SK-N-SH treated with all-trans-retinoic acid at 6 μM for 48 hours (cell line): ENCODE measurements at regions not wholly inside any gene's neighbourhood (a gene's known extent, or its start where the extent isn't known, plus 50 kb on each side); places are given as distances from the start of the nearest gene placed in this dataset.

Experiments used
- SNAI2 ChIP-seq: fragments of 250-450 bp; sonication (Bioruptor Pico); IDR thresholded peaks from 2 replicates; pipeline ENCODE4 v1.5.0; 2020; ENCODE audit warnings: mild to moderate bottlenecking, moderate library complexity
- ZFP30 ChIP-seq: fragments of 450-650 bp; formaldehyde crosslinking; IDR thresholded peaks from 2 replicates; pipeline ENCODE4 v1.5.0; 2022; ENCODE audit warnings: mild to moderate bottlenecking, moderate library complexity

- TF ChIP-seq ZFP30 (no peak), SNAI2 (CRISPR knock-in tag) (no peak)
Observed at GRCh38 chr4:28278676-28279075, 1418.0 kb downstream of the STIM2 start.
